ENCODE measurements at regions not wholly inside any gene's neighbourhood (a gene's known extent, or its start where the extent isn't known, plus 50 kb on each side); places are given as distances from the start of the nearest gene placed in this dataset.

DNA sequence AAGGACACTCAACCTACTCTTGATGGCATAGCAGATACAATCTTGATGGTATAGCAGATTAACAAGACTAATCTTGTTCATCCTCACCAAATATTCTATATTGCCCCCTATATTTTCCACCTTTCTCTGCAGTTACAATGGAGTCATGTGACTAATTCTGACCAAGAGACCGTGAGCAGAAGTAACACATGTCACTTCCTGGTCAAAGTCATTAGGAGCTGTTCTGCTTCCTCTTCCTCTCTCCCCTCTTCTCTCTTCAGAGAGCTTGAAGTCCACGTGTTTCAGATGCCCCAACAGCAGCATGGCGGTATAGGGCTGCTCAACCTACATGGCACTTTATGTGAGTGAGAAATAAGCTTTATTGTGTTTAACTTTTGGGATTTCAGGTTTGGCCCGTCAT is 55.3 kb upstream of the ERCC4 start:
- no peak for DNase-seq (ENCODE audit: low read depth, low spot score)

DNA sequence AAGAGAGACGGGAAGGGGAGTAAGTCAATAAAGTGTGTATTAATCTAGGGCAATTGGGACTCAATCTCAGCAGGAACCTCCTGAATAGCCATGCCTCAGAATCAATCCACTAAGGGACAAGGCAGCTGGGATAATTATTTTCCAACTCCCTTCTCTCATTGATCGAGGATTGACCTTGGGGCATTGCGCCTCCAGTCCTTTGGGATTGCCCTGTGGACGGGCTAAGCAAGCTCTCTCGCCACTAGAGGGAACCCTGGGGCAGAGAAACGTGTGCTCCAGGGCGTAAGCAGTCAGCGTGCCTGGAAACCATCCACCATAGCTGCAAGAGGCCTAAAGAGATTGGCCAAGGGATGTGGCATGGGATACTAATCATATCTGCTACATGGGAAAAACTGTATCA is 53.9 kb upstream of the ERCC4 start:
- DNase-seq (ENCODE audit: low read depth, low spot score), result no peak

Data from smooth muscle cell of the brain vasculature (primary cell).